ENCODE measurements at regions not wholly inside any gene's neighbourhood (a gene's known extent, or its start where the extent isn't known, plus 50 kb on each side); places are given as distances from the start of the nearest gene placed in this dataset.

DNA sequence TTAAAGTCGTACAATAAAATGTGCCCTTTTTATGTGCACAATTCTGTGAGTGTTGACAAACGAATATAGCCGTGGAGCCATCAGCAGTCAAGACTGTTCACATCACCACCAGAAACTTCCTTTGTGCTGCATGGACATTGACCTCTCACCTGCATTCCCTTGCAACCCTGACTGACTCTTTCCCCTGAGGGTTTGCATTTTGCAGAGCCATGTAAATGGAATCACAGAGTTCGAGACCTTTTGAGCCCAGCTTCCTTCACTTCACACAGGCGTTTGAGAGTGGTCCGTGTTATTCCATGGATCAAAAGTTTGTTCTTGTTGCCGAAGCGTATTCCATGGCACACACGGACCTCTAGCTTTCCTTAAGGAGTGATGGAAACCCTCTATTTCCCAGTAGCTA lies 328.2 kb downstream of the DRD1 start:
- no peak overlapping the region for H3K4me3 ChIP-seq (ENCODE audit: insufficient read depth, low read depth, low read length)
- no CpG with 5 or more reads among the region's 9 CpGs for WGBS, 2 experiments (ENCODE audit: extremely low coverage in 2 of 2, insufficient read length in 1 of 2)
- ChIA-PET CTCF (no interaction called here), POLR2A (ENCODE audit: unreplicated experiment) (no interaction called here)
- H2BK5ac ChIP-seq (ENCODE audit: low read depth, low read length, poor library complexity, severe bottlenecking): no peak overlapping the region
- no peak for DNase-seq
- H2BK120ac ChIP-seq (ENCODE audit: low read depth, low read length): no peak overlapping the region
- intact Hi-C loops (cut with micrococcal nuclease): no loop called here
- no peaks in the 10 kb centered on the region for H3K79me1 ChIP-seq (ENCODE audit: low read depth in 1 of 2, low read length in 2 of 2)
- H4K91ac ChIP-seq (ENCODE audit: insufficient read depth, low read depth, low read length): no peak overlapping the region
- H3K36me3 ChIP-seq (ENCODE audit: control insufficient read depth, insufficient read depth, low read length): no peaks in the 10 kb centered on the region
- H3K9me3 ChIP-seq (ENCODE audit: control insufficient read depth, insufficient read depth, low read length): 0 out of 2 replicates have a peak, but pooled peaks cover 3% of the 10 kb centered on the region
- no peak for TF ChIP-seq RAD21 (IDR thresholded peaks at IDR 0.05; ENCODE audit: low read length)
- no peak for TF ChIP-seq SMC3 (IDR thresholded peaks at IDR 0.05; ENCODE audit: low read depth, low read length)
- no peak for TF ChIP-seq CHD1 (IDR thresholded peaks at IDR 0.05; ENCODE audit: low read depth, low read length)
- no peak for TF ChIP-seq CEBPB (IDR thresholded peaks at IDR 0.05; ENCODE audit: low read depth, low read length)
- no peak for TF ChIP-seq FOS (IDR thresholded peaks at IDR 0.05; ENCODE audit: low read depth, low read length)
- TF ChIP-seq MAZ (IDR thresholded peaks at IDR 0.05; ENCODE audit: borderline replicate concordance, low read depth, low read length): no peak
- TF ChIP-seq NFE2L2 (IDR thresholded peaks at IDR 0.05; ENCODE audit: low read depth, low read length): no peak
- TF ChIP-seq MXI1 (IDR thresholded peaks at IDR 0.05; ENCODE audit: borderline replicate concordance, low read depth, low read length): no peak
- TF ChIP-seq BHLHE40 (IDR thresholded peaks at IDR 0.05; ENCODE audit: low read depth, low read length): no peak
- no peak for TF ChIP-seq ELK1 (IDR thresholded peaks at IDR 0.05; ENCODE audit: borderline replicate concordance, low read depth, low read length)
- no peak for TF ChIP-seq MAFK (IDR thresholded peaks at IDR 0.05; ENCODE audit: low read depth, low read length)
- in situ Hi-C loops (cut with MboI; ENCODE audit: low sequenced_read_pairs): no loop called here
- no peak overlapping the region for H2BK20ac ChIP-seq (ENCODE audit: low read depth, low read length)
- H3K9ac ChIP-seq (ENCODE audit: low read depth, low read length): no peak overlapping the region
- no TSS peak for BruUV-seq (replicated peaks)
- H3K23ac ChIP-seq (ENCODE audit: low read depth, low read length): no peak overlapping the region
- no peak for ATAC-seq (ENCODE audit: low read depth)
- H3K27me3 ChIP-seq (ENCODE audit: control insufficient read depth, insufficient read depth, low read length): no peaks in the 10 kb centered on the region; the same call in 1 of the 2 replicates
- H3K14ac ChIP-seq (replicated peaks; ENCODE audit: low read depth, low read length): no peak overlapping the region
- H4K20me1 ChIP-seq (ENCODE audit: insufficient read depth, low read length): no peaks in the 10 kb centered on the region
- no peak overlapping the region for H3K27ac ChIP-seq (ENCODE audit: insufficient read depth, low read length)
- no peak overlapping the region for H3K18ac ChIP-seq (ENCODE audit: low read depth, low read length)
- no peak overlapping the region for H4K5ac ChIP-seq (ENCODE audit: low read depth, low read length)
- H2AK9ac ChIP-seq (replicated peaks; ENCODE audit: low read depth, low read length, poor library complexity): no peak overlapping the region
- H3K4ac ChIP-seq (ENCODE audit: low read depth, low read length): no peak overlapping the region
- H2BK15ac ChIP-seq (ENCODE audit: low read depth, low read length): no peak overlapping the region
- no peak overlapping the region for H4K8ac ChIP-seq (ENCODE audit: low read depth in 2 of 2, low read length in 2 of 2)
- no peak overlapping the region for H3K4me2 ChIP-seq (ENCODE audit: low read depth, low read length)
- H3K4me1 ChIP-seq (ENCODE audit: control insufficient read depth, insufficient read depth, low read length): no peaks in the 10 kb centered on the region
- H3K56ac ChIP-seq (ENCODE audit: extremely low read depth, insufficient read depth, low read length): no peak overlapping the region
- H2AK5ac ChIP-seq (ENCODE audit: low read depth, low read length): no peak overlapping the region
- no peaks in the 10 kb centered on the region for H3K9me1 ChIP-seq (ENCODE audit: insufficient read depth, low read length)
- H2AFZ ChIP-seq (replicated peaks; ENCODE audit: low read length, poor library complexity): no peak overlapping the region
- dilution Hi-C loops (cut with HindIII; ENCODE audit: low sequenced_read_pairs, unreplicated experiment): no loop called here
